GM20000 (cell line): ENCODE measurements at regions not wholly inside any gene's neighbourhood (a gene's known extent, or its start where the extent isn't known, plus 50 kb on each side); places are given as distances from the start of the nearest gene placed in this dataset.

ENCODE experiments used
- DNase-seq: peaks from one replicate; pipeline ENCODE4 v3.0.0; 2012; ENCODE audit warnings: low spot score
- CTCF ChIP-seq: IDR thresholded peaks from 2 replicates; pipeline ENCODE4 v1.5.1; 2012; ENCODE audit warnings: mild to moderate bottlenecking, control low read depth; ENCODE audit errors: extremely low read depth, missing control alignments

- TF ChIP-seq CTCF = no peak
- no peak for DNase-seq
Measured at GRCh38 chr9:11742471-11742870, 950.7 kb upstream of the TYRP1 start.

GRCh38 chr9:11743356-11743755 is 949.8 kb upstream of the TYRP1 start:
- no peak for TF ChIP-seq CTCF
- DNase-seq = no peak

- TF ChIP-seq CTCF = no peak
Measured at GRCh38 chr9:11749396-11749795, 943.8 kb upstream of the TYRP1 start.

GRCh38 chr9:11755951-11756350 is 937.2 kb upstream of the TYRP1 start:
- no peak for TF ChIP-seq CTCF
- DNase-seq = no peak

More at GRCh38 chr9:11749396-11749795, 943.8 kb upstream of the TYRP1 start:
- no peak for DNase-seq

- TF ChIP-seq CTCF = no peak
- no peak for DNase-seq
Measured at GRCh38 chr9:11757408-11757807, 935.8 kb upstream of the TYRP1 start.

- TF ChIP-seq CTCF = no peak
- DNase-seq = no peak
Measured at GRCh38 chr9:11758016-11758415, 935.2 kb upstream of the TYRP1 start.

- DNase-seq = no peak
- no peak for TF ChIP-seq CTCF
Measured at GRCh38 chr9:11779971-11780370, 913.2 kb upstream of the TYRP1 start.
